Stomach (tissue), 8 donors: ENCODE measurements at regions not wholly inside any gene's neighbourhood (a gene's known extent, or its start where the extent isn't known, plus 50 kb on each side); places are given as distances from the start of the nearest gene placed in this dataset.

Experiments used
- DNase-seq, 2 donors: peaks; one replicate each; pipeline versions ENCODE4 v3.0.0 to v3.0.0-alpha.2; 2013 to 2019
- H3K27ac ChIP-seq, 5 donors: fragments of 200-600 bp in 4 of 5; sonication (generic) in 4 of 5; one replicate each; pipeline ENCODE4 v1.5.1; 2013 to 2019; ENCODE audit warnings: mild to moderate bottlenecking in 1 of 5, moderate library complexity in 1 of 5
- H3K27me3 ChIP-seq, 3 donors: fragments of 200-600 bp; sonication (generic); one replicate each; pipeline ENCODE4 v1.5.1; 2017 to 2019; ENCODE audit warnings: mixed run types in 1 of 3
- H3K36me3 ChIP-seq, 4 donors: fragments of 200-600 bp; sonication (generic); 1 replicate in 3 of 4; 2 replicates in 1 of 4; pipeline ENCODE4 v1.5.1; 2016 to 2019
- H3K4me1 ChIP-seq, 4 donors: fragments of 200-600 bp; sonication (generic); one replicate each; pipeline ENCODE4 v1.5.1; 2016 to 2019
- H3K4me3 ChIP-seq, 4 donors: fragments of 200-600 bp; sonication (generic) in 3 of 4; one replicate each; pipeline ENCODE4 v1.5.1; 2016 to 2019; ENCODE audit warnings: mild to moderate bottlenecking in 1 of 4
- H3K9me3 ChIP-seq, 4 donors: fragments of 200-600 bp; sonication (generic); one replicate each; pipeline ENCODE4 v1.5.1; 2016 to 2019
- CTCF ChIP-seq, 7 experiments: fragments of 450-650 bp in 4 of 7; fragments of 200-600 bp in 3 of 7; sonication (generic) in 3 of 7; IDR thresholded peaks; one replicate each; pipeline ENCODE4 v1.5.1; 2016 to 2019; ENCODE audit warnings: antibody characterized with exemption in 7 of 7, control low read depth in 2 of 7, mild to moderate bottlenecking in 1 of 7
- EP300 ChIP-seq: sonication (generic); formaldehyde crosslinking; IDR thresholded peaks from one replicate; pipeline ENCODE4 v1.6.1; 2017; ENCODE audit warnings: antibody characterized with exemption
- POLR2A ChIP-seq, 4 donors: fragments of 450-650 bp; IDR thresholded peaks; one replicate each; pipeline ENCODE4 v1.6.1; 2016; ENCODE audit warnings: antibody characterized with exemption in 4 of 4, control low read depth in 2 of 4, mild to moderate bottlenecking in 1 of 4, moderate library complexity in 1 of 4
- POLR2AphosphoS5 ChIP-seq, 3 donors: sonication (generic); formaldehyde crosslinking; IDR thresholded peaks; one replicate each; pipeline ENCODE4 v1.6.1; 2016; ENCODE audit warnings: antibody characterized with exemption in 3 of 3
- WGBS, 5 donors: extraction: QIAGEN DNeasy Blood & Tissue Kit in 3 of 5; methylation state at CpG; one replicate each; pipeline versions ENCODE4 v1.1.5 to v1.1.7; 2013 to 2018; 5-methylcytosine and 5-hydroxymethylcytosine counted together
- intact Hi-C: fragments of 100-400 bp; cut with DNase I; formaldehyde crosslinking; loops from one replicate; pipeline ENCODE4 v1.15.1; 2023; ENCODE audit warnings: low total_unique reads
- donor health status: healthy with polysubstance abuse.
- donor health status: Bipolar disorder and iron deficiency.
- donor health status: healthy.

- WGBS, 5 donors, result 73 to 94% (median 90%) methylated on average over 6 of the region's 6 CpGs
- Histone ChIP-seq H3K27ac (no peak overlapping the region), H3K36me3 (no peaks in the 10 kb centered on the region), H3K9me3 (no peaks in the 10 kb centered on the region), H3K4me1 (no peaks in the 10 kb centered on the region), H3K27me3 (no peaks in the 10 kb centered on the region), H3K4me3 (no peak overlapping the region)
- DNase-seq, result no peak
- TF ChIP-seq POLR2AphosphoS5 (IDR thresholded peaks at IDR 0.05) (no peak), POLR2A (IDR thresholded peaks at IDR 0.05) (no peak), CTCF (IDR thresholded peaks at IDR 0.05) (no peak), EP300 (no peak)
- intact Hi-C loops, result no loop called here
These were observed 522.3 kb upstream of the NBEA start for GRCh38 chr13:34419755-34420154.

GRCh38 chr13:34420702-34421346 lies 521.2 kb upstream of the NBEA start:
- WGBS, 5 donors, result 78 to 93% (median 87%) methylated on average over 3 of the region's 3 CpGs
- no peak overlapping the region for H3K27ac ChIP-seq
- H3K4me3 ChIP-seq, result no peak overlapping the region
- H3K36me3 ChIP-seq, result no peaks in the 10 kb centered on the region
- intact Hi-C loops, result no loop called here
- TF ChIP-seq EP300, result no peak
- no peak for TF ChIP-seq POLR2AphosphoS5 (IDR thresholded peaks at IDR 0.05)
- no peak for TF ChIP-seq CTCF (IDR thresholded peaks at IDR 0.05)
- TF ChIP-seq POLR2A (IDR thresholded peaks at IDR 0.05), result no peak
- H3K27me3 ChIP-seq, result no peaks in the 10 kb centered on the region
- H3K4me1 ChIP-seq, result no peaks in the 10 kb centered on the region
- H3K9me3 ChIP-seq, result no peaks in the 10 kb centered on the region
- DNase-seq, result no peak

- TF ChIP-seq CTCF (IDR thresholded peaks at IDR 0.05) (no peak), EP300 (no peak), POLR2AphosphoS5 (IDR thresholded peaks at IDR 0.05) (no peak), POLR2A (IDR thresholded peaks at IDR 0.05) (no peak)
- H3K27me3 ChIP-seq, result no peaks in the 10 kb centered on the region
- no peaks in the 10 kb centered on the region for H3K9me3 ChIP-seq
- H3K27ac ChIP-seq, result no peak overlapping the region
- intact Hi-C loops, result no loop called here
- H3K4me3 ChIP-seq, result no peak overlapping the region
- no peak for DNase-seq
- no peaks in the 10 kb centered on the region for H3K4me1 ChIP-seq
- H3K36me3 ChIP-seq, result no peaks in the 10 kb centered on the region
These were observed 520.7 kb upstream of the NBEA start for GRCh38 chr13:34421347-34421719.

- no peaks in the 10 kb centered on the region for H3K9me3 ChIP-seq
- no peak overlapping the region for H3K27ac ChIP-seq
- intact Hi-C loops, result no loop called here
- 51 to 89% (median 85%) methylated on average over 4 of the region's 4 CpGs for WGBS, 5 donors
- no peak overlapping the region for H3K4me3 ChIP-seq
- H3K27me3 ChIP-seq, result no peaks in the 10 kb centered on the region
- no peaks in the 10 kb centered on the region for H3K36me3 ChIP-seq
- no peaks in the 10 kb centered on the region for H3K4me1 ChIP-seq
- DNase-seq, result no peak
- TF ChIP-seq POLR2A (IDR thresholded peaks at IDR 0.05), result no peak
- TF ChIP-seq CTCF (IDR thresholded peaks at IDR 0.05), result no peak
- TF ChIP-seq POLR2AphosphoS5 (IDR thresholded peaks at IDR 0.05), result no peak
- no peak for TF ChIP-seq EP300
These were observed 520.1 kb upstream of the NBEA start for GRCh38 chr13:34421858-34422475.
